Fibroblast of the aortic adventitia (primary cell): ENCODE measurements at regions not wholly inside any gene's neighbourhood (a gene's known extent, or its start where the extent isn't known, plus 50 kb on each side); places are given as distances from the start of the nearest gene placed in this dataset.

ENCODE experiments used
- DNase-seq: peaks from one replicate; pipeline ENCODE4 v3.0.0-alpha.2; 2010; ENCODE audit warnings: low read depth
- H3K4me3 ChIP-seq: 2 replicates; pipeline ENCODE4 v1.5.1; 2011; ENCODE audit warnings: low read depth, mild to moderate bottlenecking, control low read depth, low read length, moderate library complexity
- CTCF ChIP-seq: IDR thresholded peaks from 2 replicates; pipeline ENCODE4 v1.5.1; 2011; ENCODE audit warnings: mild to moderate bottlenecking, low read length, control low read depth, inconsistent platforms; ENCODE audit not compliant: insufficient read depth

- no peak overlapping the region for H3K4me3 ChIP-seq
- no peak for TF ChIP-seq CTCF
- no peak for DNase-seq
These were observed 215.6 kb downstream of the ESM1 start for GRCh38 chr5:54769746-54770145.

- no peak overlapping the region for H3K4me3 ChIP-seq
- DNase-seq: no peak
- TF ChIP-seq CTCF: no peak
These were observed 216.3 kb downstream of the ESM1 start for GRCh38 chr5:54769072-54769471.

GRCh38 chr5:54766748-54767147, 218.6 kb downstream of the ESM1 start:
- no peak for TF ChIP-seq CTCF

GRCh38 chr5:54765165-54766028, 220.0 kb downstream of the ESM1 start:
- TF ChIP-seq CTCF: no peak
- no peak for DNase-seq
- no peak overlapping the region for H3K4me3 ChIP-seq

More at GRCh38 chr5:54766748-54767147, 218.6 kb downstream of the ESM1 start:
- no peak for DNase-seq
- H3K4me3 ChIP-seq: no peak overlapping the region

GRCh38 chr5:54764102-54765090, 221.0 kb downstream of the ESM1 start:
- DNase-seq: peak; percentile 32
- no peak overlapping the region for H3K4me3 ChIP-seq
- TF ChIP-seq CTCF: no peak

- no peak overlapping the region for H3K4me3 ChIP-seq
- peak; percentile 99 for DNase-seq
- TF ChIP-seq CTCF: no peak
These were observed 224.1 kb downstream of the ESM1 start for GRCh38 chr5:54761213-54761701.
